Urothelium cell line (cell line): ENCODE measurements at regions not wholly inside any gene's neighbourhood (a gene's known extent, or its start where the extent isn't known, plus 50 kb on each side); places are given as distances from the start of the nearest gene placed in this dataset.

ENCODE experiments used
- DNase-seq: peaks from one replicate; pipeline ENCODE4 v3.0.0; 2011; ENCODE audit warnings: low spot score, mixed read lengths
- FAIRE-seq: peaks from 2 replicates; lab custom pipeline; 2011; peaks lifted over from hg19 to GRCh38; lab: Jason Lieb, UNC

DNA sequence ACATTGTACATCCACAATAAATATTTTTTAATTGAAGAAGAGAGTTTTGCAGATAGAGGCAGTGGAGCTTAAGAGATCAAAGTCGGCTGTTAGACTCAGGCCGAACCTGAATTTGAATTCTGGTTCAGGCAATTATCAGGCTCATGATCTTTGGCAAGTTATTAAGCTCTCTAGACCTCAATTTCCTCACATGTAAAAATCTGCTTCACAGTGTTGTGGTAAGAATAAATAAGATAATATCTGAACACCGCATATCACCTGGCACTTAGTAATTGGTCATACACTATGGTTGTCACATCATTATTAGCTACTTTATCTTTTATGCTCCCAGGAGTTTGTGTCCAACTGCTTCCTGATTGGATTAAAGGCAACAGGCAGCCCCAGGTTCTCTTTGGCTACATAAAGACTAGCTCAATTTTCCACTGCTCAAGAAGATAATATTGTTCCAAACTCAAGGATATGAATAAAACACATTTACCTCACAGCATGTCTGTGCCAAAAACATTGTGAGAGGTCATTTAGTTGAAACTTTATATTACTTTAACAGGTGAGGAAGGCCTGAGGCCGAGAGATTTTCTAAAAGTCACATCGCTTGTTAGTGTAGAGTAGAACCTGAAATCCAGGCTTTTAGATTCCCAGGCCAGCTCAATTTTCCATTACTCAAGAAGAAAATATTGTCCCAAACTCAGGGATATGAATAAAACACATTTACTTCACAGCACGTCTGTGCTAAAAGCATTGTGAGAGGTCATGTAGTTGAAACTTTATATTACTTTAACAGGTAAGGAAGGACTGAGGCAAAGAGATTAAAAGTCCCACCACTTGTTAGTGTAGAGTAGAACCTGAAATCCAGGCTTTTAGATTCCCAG, 289.2 kb upstream of the PTGER4 start:
- peak; percentile 61 for FAIRE-seq
- no peak for DNase-seq

DNA sequence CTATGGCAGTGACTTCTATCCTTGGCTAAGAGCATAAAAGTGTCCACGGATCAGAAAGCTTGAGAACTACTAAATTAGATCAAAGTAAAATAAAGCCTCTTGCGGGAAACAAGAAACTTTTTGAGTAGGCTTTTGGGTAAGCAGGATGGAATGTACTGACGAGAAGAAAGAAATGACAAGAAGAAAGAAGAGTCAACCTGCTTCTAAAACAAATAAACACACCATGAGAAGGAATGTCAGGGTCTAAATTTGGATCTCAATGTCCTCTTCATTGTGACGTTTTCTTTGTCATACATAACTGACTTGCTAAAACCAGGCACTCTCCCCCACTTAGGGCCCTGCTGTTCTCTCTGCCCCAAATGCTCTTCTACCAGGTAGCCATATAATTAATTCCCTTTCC, 290.1 kb upstream of the PTGER4 start:
- FAIRE-seq: no peak
- no peak for DNase-seq

GRCh38 chr5:40386289-40386688, 293.4 kb upstream of the PTGER4 start:
- FAIRE-seq: no peak
- DNase-seq: no peak

- peak; percentile 58 for DNase-seq
- no peak for FAIRE-seq
Measured at GRCh38 chr5:40385544-40385943, 294.2 kb upstream of the PTGER4 start.

- FAIRE-seq: no peak
- DNase-seq: no peak
Measured at GRCh38 chr5:40384782-40385390, 294.8 kb upstream of the PTGER4 start.

DNA sequence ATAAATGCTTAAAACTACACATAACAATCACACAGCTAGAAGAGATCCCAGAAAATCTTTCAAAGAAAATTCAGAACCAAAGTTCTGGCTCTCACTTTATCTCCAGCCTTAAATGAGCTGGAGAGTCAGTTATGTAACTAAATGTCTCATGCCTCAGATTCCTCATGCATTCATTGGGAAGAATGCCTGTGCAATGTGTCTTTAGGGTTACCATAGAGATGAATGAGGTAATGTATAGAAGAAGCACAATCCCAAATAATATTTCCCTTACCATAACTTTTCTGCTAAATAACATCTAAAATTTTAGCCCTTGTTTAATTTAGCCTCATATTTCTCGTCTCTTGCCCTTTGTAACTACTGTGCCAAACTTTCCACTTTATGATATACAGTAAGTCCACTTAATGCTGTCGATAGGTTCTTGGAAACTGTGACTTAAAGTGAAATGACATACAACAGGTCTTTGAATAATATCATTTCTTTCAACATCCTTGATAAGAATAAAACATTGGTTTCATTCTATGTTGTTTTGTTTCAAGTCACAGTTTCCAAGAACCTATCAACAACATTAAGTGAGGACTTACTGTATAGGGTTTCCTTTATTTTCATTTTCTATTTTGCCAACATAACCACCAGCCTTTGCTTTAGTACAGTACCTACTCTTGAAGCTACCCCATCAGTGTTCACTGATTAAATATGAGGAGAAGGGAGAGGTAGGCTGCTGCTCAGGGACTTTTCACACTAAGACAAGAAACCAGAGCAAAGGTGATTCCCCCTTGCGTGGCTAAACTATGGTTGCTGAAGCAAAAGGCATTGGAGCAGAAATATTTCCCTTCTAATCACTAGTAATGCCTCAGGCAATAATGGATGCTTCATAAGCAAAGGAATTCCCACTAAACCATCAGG, 295.7 kb upstream of the PTGER4 start:
- FAIRE-seq (no peak), DNase-seq (peak; percentile 24)

DNA sequence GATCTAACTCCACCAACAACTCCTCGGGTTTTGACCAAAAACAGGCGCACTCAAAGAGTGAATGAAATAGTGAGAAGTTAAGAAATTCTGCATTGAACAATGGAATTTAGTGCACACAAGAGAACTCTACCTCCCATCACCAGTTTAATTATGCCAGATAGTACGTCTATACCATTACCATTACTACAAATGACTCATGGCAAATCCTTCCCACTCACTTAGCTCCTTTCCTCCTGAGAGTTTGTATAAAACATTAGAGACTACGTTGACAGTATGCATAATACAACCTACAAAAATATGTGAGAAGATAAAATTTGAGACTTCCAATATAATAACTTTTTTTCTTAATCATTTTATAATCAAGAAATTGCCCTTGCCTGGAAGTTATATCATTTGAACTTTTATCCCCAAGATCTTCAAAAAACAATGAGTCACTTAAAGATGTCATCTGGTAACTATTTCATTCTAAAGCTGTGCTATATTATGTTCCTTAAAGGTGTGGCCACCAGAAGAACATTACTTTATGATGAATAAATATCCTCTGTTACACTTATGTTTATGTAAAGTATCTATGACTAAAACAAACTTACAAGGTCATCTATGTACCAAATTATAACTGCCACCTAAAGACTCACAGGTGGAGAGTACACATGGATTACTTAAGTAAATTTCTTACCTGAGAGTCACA, 297.9 kb upstream of the PTGER4 start:
- DNase-seq (no peak), FAIRE-seq (no peak)

GRCh38 chr5:40381016-40381415, 298.7 kb upstream of the PTGER4 start:
- FAIRE-seq: no peak
- DNase-seq: no peak

GRCh38 chr5:40378396-40379177, 301.1 kb upstream of the PTGER4 start:
- DNase-seq: no peak
- no peak for FAIRE-seq

GRCh38 chr5:40376566-40376965, 303.1 kb upstream of the PTGER4 start:
- DNase-seq (no peak), FAIRE-seq (no peak)

- DNase-seq (no peak), FAIRE-seq (no peak)
Measured at GRCh38 chr5:40374853-40375252, 304.9 kb upstream of the PTGER4 start.

- DNase-seq (no peak), FAIRE-seq (no peak)
Measured at GRCh38 chr5:40368200-40368599, 311.5 kb upstream of the PTGER4 start.

DNA sequence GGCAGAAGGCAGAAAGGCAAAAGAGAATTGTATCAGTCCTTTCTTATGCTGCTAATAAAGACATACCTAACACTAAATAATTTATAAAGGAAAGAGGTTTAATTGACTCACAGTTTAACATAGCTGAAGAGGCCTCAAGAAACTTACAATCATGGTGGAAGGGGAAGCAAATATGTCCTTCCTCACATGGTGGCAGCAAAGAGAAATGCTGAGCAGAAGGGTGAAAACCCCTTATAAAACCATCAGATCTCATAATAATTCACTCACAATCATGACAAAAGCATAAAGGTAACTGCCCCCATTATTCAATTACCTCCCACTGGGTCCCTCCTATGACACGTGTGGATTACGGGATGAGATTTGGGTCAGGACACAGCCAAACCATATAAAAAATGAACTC, 312.5 kb upstream of the PTGER4 start:
- FAIRE-seq (no peak), DNase-seq (no peak)

DNA sequence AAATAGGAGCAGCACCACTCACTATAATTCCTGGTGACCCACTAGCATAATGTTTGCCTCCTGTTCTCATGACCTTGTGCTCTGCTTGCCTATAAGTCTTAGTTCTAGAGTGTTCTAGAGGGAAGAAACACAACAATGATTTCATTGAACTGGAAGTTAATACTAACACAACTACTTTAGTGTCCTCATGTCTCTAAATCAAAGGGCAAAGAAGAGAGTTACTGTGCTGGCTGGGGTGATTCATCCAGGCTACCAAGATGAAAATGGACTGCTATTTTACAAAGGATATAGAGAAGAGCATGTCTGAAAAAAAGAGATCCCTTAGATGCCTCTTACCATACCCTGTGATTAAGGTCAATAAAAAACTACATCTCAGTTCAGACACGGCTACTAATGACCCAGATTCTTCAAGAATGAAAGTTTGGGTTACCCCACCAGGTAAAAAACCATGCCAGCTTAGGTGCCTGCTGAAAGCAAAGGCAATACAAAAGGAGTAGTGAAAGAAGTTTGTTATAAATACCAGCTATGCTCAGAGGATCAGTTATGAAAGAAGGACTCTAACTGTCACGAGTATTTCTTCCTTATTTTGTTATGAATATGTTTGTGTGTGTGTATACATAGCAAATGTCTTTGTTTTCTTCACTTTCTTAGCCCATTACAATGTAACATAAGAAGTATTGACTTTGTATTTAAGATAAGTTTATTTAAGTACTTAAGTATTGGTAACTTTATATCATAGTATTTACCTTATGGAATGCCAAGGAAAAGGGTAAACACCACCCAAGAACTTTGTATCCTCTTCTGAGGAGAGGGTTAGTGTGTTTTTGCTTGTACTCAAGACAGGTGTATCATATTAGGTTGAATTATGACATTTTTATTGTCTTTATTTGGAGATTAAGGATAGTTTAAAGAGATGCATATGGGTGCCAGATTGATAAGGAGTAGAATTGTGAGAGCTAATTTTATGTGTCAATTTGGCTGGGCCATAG, 314.1 kb upstream of the PTGER4 start:
- DNase-seq: no peak
- no peak for FAIRE-seq

GRCh38 chr5:40364441-40364840, 315.3 kb upstream of the PTGER4 start:
- DNase-seq (no peak), FAIRE-seq (no peak)

GRCh38 chr5:40361378-40361777, 318.3 kb upstream of the PTGER4 start:
- no peak for DNase-seq
- FAIRE-seq: no peak

GRCh38 chr5:40360685-40361084, 319.0 kb upstream of the PTGER4 start:
- no peak for DNase-seq
- FAIRE-seq: no peak

GRCh38 chr5:40359832-40360231, 319.9 kb upstream of the PTGER4 start:
- FAIRE-seq (no peak), DNase-seq (no peak)

DNA sequence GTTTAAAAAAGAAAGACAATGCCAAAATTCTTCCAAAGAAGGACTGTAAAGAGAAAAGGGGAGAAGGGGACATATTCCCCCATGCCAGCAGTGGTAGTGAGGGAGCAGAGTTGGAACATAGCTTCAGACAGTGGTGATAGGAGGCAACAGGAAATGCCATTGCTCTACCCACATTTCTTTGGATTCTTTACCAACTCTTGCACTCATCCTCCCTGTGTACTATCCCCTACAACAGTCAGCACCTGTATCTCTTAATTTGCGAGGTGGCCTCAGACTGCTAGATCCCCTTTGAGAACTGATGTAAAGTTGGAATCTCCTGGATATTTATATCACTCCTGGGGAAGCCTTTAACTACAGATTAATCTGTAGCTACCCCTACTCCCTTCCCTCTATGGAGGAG, 320.6 kb upstream of the PTGER4 start:
- DNase-seq (no peak), FAIRE-seq (no peak)
